ENCODE measurements at regions not wholly inside any gene's neighbourhood (a gene's known extent, or its start where the extent isn't known, plus 50 kb on each side); places are given as distances from the start of the nearest gene placed in this dataset.

GRCh38 chr6:106894978-106895702, 79.4 kb downstream of the CD24 start:
- no peak for TF ChIP-seq CTCF (conservative IDR thresholded peaks at IDR 0.05)
- no peak overlapping the region for H3K27ac ChIP-seq

- TF ChIP-seq CTCF (conservative IDR thresholded peaks at IDR 0.05), result no peak
- no peak overlapping the region for H3K27ac ChIP-seq
These were observed 82.3 kb downstream of the CD24 start for GRCh38 chr6:106892186-106892585.

GRCh38 chr6:106890447-106890846, 84.1 kb downstream of the CD24 start:
- no peak overlapping the region for H3K27ac ChIP-seq
- no peak for TF ChIP-seq CTCF (conservative IDR thresholded peaks at IDR 0.05)

GRCh38 chr6:106889692-106890091, 84.8 kb downstream of the CD24 start:
- H3K27ac ChIP-seq, result no peak overlapping the region
- no peak for TF ChIP-seq CTCF (conservative IDR thresholded peaks at IDR 0.05)

GRCh38 chr6:106886922-106887797, 87.4 kb downstream of the CD24 start:
- TF ChIP-seq CTCF (conservative IDR thresholded peaks at IDR 0.05), result no peak
- H3K27ac ChIP-seq, result 0 out of 2 replicates have a peak overlapping the region, but pooled peaks have one; percentile 4

- no peak overlapping the region for H3K27ac ChIP-seq
- TF ChIP-seq CTCF (conservative IDR thresholded peaks at IDR 0.05), result no peak
These were observed 88.3 kb downstream of the CD24 start for GRCh38 chr6:106886081-106886843.

GRCh38 chr6:106885679-106886078, 88.8 kb downstream of the CD24 start:
- no peak overlapping the region for H3K27ac ChIP-seq
- TF ChIP-seq CTCF (conservative IDR thresholded peaks at IDR 0.05), result no peak

Measured in VCaP (cell line).